Endodermal cell (in vitro differentiated cells): ENCODE measurements at regions not wholly inside any gene's neighbourhood (a gene's known extent, or its start where the extent isn't known, plus 50 kb on each side); places are given as distances from the start of the nearest gene placed in this dataset.

ENCODE experiments used
- DNase-seq: peaks from one replicate; pipeline ENCODE4 v3.0.0-alpha.2; 2017
- H3K27ac ChIP-seq: 2 replicates; pipeline ENCODE4 v1.5.1; 2013; ENCODE audit warnings: mild to moderate bottlenecking, low read depth, low read length, moderate library complexity
- H3K27me3 ChIP-seq: 2 replicates; pipeline ENCODE4 v1.6.1; 2013; ENCODE audit warnings: mild to moderate bottlenecking, low read length, moderate library complexity; ENCODE audit not compliant: insufficient read depth, control insufficient read depth, poor library complexity, severe bottlenecking
- H3K36me3 ChIP-seq: 2 replicates; pipeline ENCODE4 v1.7.0; 2013; ENCODE audit warnings: mild to moderate bottlenecking, low read length, moderate library complexity; ENCODE audit not compliant: control insufficient read depth, insufficient read depth
- H3K4me1 ChIP-seq: one replicate; pipeline ENCODE4 v1.7.0; 2013; ENCODE audit warnings: low read length; ENCODE audit not compliant: control insufficient read depth, insufficient read depth
- H3K4me3 ChIP-seq: 2 replicates; pipeline ENCODE4 v1.5.1; 2013; ENCODE audit warnings: mild to moderate bottlenecking, low read length, moderate library complexity
- H3K9ac ChIP-seq: 2 replicates; pipeline ENCODE4 v1.6.1; 2013; ENCODE audit warnings: mild to moderate bottlenecking, low read length, moderate library complexity; ENCODE audit not compliant: poor library complexity, severe bottlenecking; ENCODE audit errors: extremely low read depth
- H3K9me3 ChIP-seq: 2 replicates; pipeline ENCODE4 v1.6.1; 2013; ENCODE audit warnings: mild to moderate bottlenecking, low read length, moderate library complexity; ENCODE audit not compliant: control insufficient read depth
- H3K27ac Mint-ChIP-seq: 2 replicates; pipeline ENCODE4 v1.8.0; 2020; ENCODE audit warnings: mixed read lengths
- H3K27me3 Mint-ChIP-seq: 2 replicates; pipeline ENCODE4 v1.8.0; 2021; ENCODE audit warnings: mild to moderate bottlenecking, mixed read lengths; ENCODE audit not compliant: insufficient read depth
- H3K36me3 Mint-ChIP-seq: 2 replicates; pipeline ENCODE4 v1.8.0; 2020; ENCODE audit warnings: low read depth, mixed read lengths
- H3K4me1 Mint-ChIP-seq: 2 replicates; pipeline ENCODE4 v1.8.0; 2020; ENCODE audit warnings: mixed read lengths
- H3K4me3 Mint-ChIP-seq: 2 replicates; pipeline ENCODE4 v1.8.0; 2020; ENCODE audit warnings: mild to moderate bottlenecking, moderate library complexity, mixed read lengths
- H3K9me3 Mint-ChIP-seq: 2 replicates; pipeline ENCODE4 v1.8.0; 2020; ENCODE audit warnings: mild to moderate bottlenecking, mixed read lengths
- CTCF ChIP-seq: fragments of 200-600 bp; sonication (generic); conservative IDR thresholded peaks from 2 replicates; pipeline ENCODE4 v1.5.0; 2021; ENCODE audit warnings: antibody characterized with exemption, mild to moderate bottlenecking
- WGBS, 2 experiments: methylation state at CpG; one replicate each; pipeline versions ENCODE4 v1.1.5 to v1.1.7; 2013; ENCODE audit warnings: missing lambda C conversion rate in 2 of 2, mixed read lengths in 1 of 2; ENCODE audit not compliant: insufficient coverage in 1 of 2, insufficient read length in 1 of 2; 5-methylcytosine and 5-hydroxymethylcytosine counted together

- H3K9me3 ChIP-seq = no peaks in the 10 kb centered on the region
- no peaks in the 10 kb centered on the region for H3K4me1 ChIP-seq
- no peak overlapping the region for H3K4me3 ChIP-seq
- H3K27me3 Mint-ChIP-seq = no peaks in the 10 kb centered on the region
- no peaks in the 10 kb centered on the region for H3K36me3 ChIP-seq
- WGBS, 2 experiments = no CpG with 5 or more reads among the region's 1 CpG
- no peak overlapping the region for H3K27ac Mint-ChIP-seq
- H3K9ac ChIP-seq = no peak overlapping the region
- no peaks in the 10 kb centered on the region for H3K27me3 ChIP-seq
- TF ChIP-seq CTCF = no peak
- no peaks in the 10 kb centered on the region for H3K4me1 Mint-ChIP-seq
- no peak overlapping the region for H3K4me3 Mint-ChIP-seq
- no peak for DNase-seq
- no peaks in the 10 kb centered on the region for H3K36me3 Mint-ChIP-seq
- H3K9me3 Mint-ChIP-seq = no peaks in the 10 kb centered on the region
- H3K27ac ChIP-seq = no peak overlapping the region
Observed at GRCh38 chr6:135740580-135740979, 110.9 kb upstream of the PDE7B start.

DNA sequence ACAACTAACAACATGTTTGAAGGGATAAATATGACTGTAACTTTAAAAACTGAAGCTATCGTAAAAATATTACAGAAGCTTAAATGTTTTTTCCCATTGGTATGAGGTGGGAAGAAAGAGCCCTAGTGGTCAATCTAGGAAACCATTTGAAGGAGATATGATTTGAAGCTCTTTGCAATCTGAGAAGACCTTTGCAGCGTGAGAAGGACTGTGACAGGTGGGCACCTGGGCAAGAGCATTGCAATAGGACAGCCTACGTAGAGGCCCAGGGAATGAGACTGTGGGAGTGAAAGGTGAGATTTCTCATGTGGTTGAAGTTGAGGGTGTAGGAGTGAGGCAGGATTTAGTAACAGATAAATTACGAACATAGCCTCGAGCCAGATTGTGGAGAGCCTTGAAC is 108.0 kb upstream of the PDE7B start:
- H3K27me3 ChIP-seq = no peaks in the 10 kb centered on the region
- Mint-ChIP-seq H3K4me3 (no peak overlapping the region), H3K36me3 (no peaks in the 10 kb centered on the region), H3K27ac (no peak overlapping the region), H3K9me3 (no peaks in the 10 kb centered on the region), H3K27me3 (no peaks in the 10 kb centered on the region), H3K4me1 (no peaks in the 10 kb centered on the region)
- H3K9me3 ChIP-seq = no peaks in the 10 kb centered on the region
- DNase-seq = no peak
- H3K36me3 ChIP-seq = no peaks in the 10 kb centered on the region
- no peak overlapping the region for H3K9ac ChIP-seq
- H3K4me3 ChIP-seq = no peak overlapping the region
- no peaks in the 10 kb centered on the region for H3K4me1 ChIP-seq
- WGBS, 2 experiments = 88 to 96% methylated on average over 5 of the region's 5 CpGs
- no peak overlapping the region for H3K27ac ChIP-seq
- TF ChIP-seq CTCF = peak; percentile 68

DNA sequence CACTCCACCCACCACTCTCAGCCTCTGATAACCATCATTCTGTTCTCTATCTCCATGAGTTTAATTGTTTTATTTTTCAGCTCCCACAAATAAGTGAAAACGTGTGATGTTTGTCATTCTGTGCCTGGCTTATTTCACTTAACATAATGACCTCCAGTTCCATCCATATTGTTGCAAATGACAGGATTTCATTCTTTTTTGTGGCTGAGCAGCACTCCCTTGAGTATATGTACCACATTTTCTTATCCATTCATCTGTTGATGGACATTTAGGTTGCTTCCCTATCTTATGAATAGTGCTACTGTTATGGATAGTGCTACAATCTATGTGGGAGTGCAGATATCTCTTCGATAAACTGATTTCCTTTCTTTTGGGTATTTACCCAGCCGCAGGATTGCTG is 103.3 kb upstream of the PDE7B start:
- Mint-ChIP-seq H3K27ac (no peak overlapping the region), H3K4me3 (no peak overlapping the region), H3K4me1 (peaks cover 2% of the 10 kb centered on the region), H3K27me3 (no peaks in the 10 kb centered on the region), H3K9me3 (no peaks in the 10 kb centered on the region), H3K36me3 (no peaks in the 10 kb centered on the region)
- no peak for DNase-seq
- H3K9me3 ChIP-seq = no peaks in the 10 kb centered on the region
- H3K36me3 ChIP-seq = no peaks in the 10 kb centered on the region
- 79 to 86% methylated on average over 2 to 3 of the region's 3 CpGs for WGBS, 2 experiments
- H3K4me1 ChIP-seq = no peaks in the 10 kb centered on the region
- H3K4me3 ChIP-seq = no peak overlapping the region
- no peak overlapping the region for H3K9ac ChIP-seq
- no peak for TF ChIP-seq CTCF
- no peak overlapping the region for H3K27ac ChIP-seq
- H3K27me3 ChIP-seq = no peaks in the 10 kb centered on the region
